HCT116 (cell line): ENCODE measurements at regions not wholly inside any gene's neighbourhood (a gene's known extent, or its start where the extent isn't known, plus 50 kb on each side); places are given as distances from the start of the nearest gene placed in this dataset.

Experiments
- ATAC-seq: fragments of 200-7000 bp; cut with Tn5 transposase; 2 replicates; pipeline ENCODE4 v1.9.1; 2020; ENCODE audit warnings: mild to moderate bottlenecking, moderate library complexity
- BruUV-seq: library from RNA; stranded (reverse); fragments of 400-500 nt; replicated peaks from 2 replicates; lab custom pipeline; 2021; lab: Mats Ljungman, UMichigan
- CTCF ChIA-PET: fragments of 300-600 bp; sonication (Branson Sonifier 250); formaldehyde crosslinking; loops from one replicate; lab custom pipeline; 2021; ENCODE audit warnings: antibody characterized with exemption; lab: Charles Lee
- POLR2A ChIA-PET: fragments of 300-600, 350-600 bp; sonication (Branson Sonifier 250); formaldehyde crosslinking; loops from one replicate; lab custom pipeline; 2021; ENCODE audit warnings: antibody characterized with exemption; lab: Charles Lee
- RAD21 ChIA-PET, 2 experiments: fragments of 300-600 bp; sonication (Branson Sonifier 250); formaldehyde crosslinking; loops; one replicate each; lab custom pipeline; 2023; ENCODE audit warnings: low total read pairs in 2 of 2; ENCODE audit not compliant: uncharacterized antibody in 2 of 2, unreplicated experiment in 2 of 2, low non-redundant PET in 1 of 2; lab: Charles Lee
- DNase-seq: peaks from one replicate; pipeline ENCODE4 v3.0.0-alpha.2; 2010; ENCODE audit warnings: low read depth, low spot score
- H2AFZ ChIP-seq: fragments of 200-600 bp; shearing (Covaris generic), sonication (generic); 2 replicates; pipeline ENCODE4 v1.6.1; 2017; ENCODE audit warnings: low read depth, mixed run types, mixed read lengths, antibody characterized with exemption, low read length; ENCODE audit not compliant: poor library complexity, severe bottlenecking
- H3K27ac ChIP-seq: 2 replicates; pipeline ENCODE4 v1.5.1; 2012; ENCODE audit warnings: low read depth, low read length
- H3K27me3 ChIP-seq: fragments of 200-600 bp; sonication (generic); 2 replicates; pipeline ENCODE4 v1.6.1; 2016; ENCODE audit warnings: mixed run types, low read length, mixed read lengths; ENCODE audit not compliant: insufficient read depth
- H3K36me3 ChIP-seq, 2 experiments: fragments of 200-500 bp in 1 of 2; fragments of 200-600 bp in 1 of 2; sonication (Bioruptor generic) in 1 of 2; sonication (generic) in 1 of 2; 2 replicates each; pipeline versions ENCODE4 v1.5.1 to v1.6.1; 2014 to 2016; ENCODE audit warnings: low read length in 2 of 2, inconsistent platforms in 1 of 2, mixed read lengths in 1 of 2, mixed run types in 1 of 2; ENCODE audit not compliant: insufficient read depth in 2 of 2, control insufficient read depth in 1 of 2
- H3K4me1 ChIP-seq, 2 experiments: fragments of 200-600 bp in 1 of 2; sonication (generic) in 1 of 2; 2 replicates each; pipeline versions ENCODE4 v1.5.1 to v1.6.1; 2012 to 2017; ENCODE audit warnings: low read length in 2 of 2, inconsistent platforms in 1 of 2, mild to moderate bottlenecking in 1 of 2, mixed read lengths in 1 of 2, mixed run types in 1 of 2, moderate library complexity in 1 of 2; ENCODE audit not compliant: insufficient read depth in 2 of 2, control insufficient read depth in 1 of 2
- H3K4me2 ChIP-seq: fragments of 200-600 bp; sonication (generic); 2 replicates; pipeline ENCODE4 v1.6.1; 2017; ENCODE audit warnings: mixed run types, low read length, mixed read lengths
- H3K4me3 ChIP-seq, 2 experiments: fragments of 200-600 bp in 1 of 2; sonication (generic) in 1 of 2; replicated peaks in 1 of 2; 2 replicates each; pipeline ENCODE4 v1.5.1; 2011 to 2016; ENCODE audit warnings: low read length in 2 of 2, control low read depth in 1 of 2, low read depth in 1 of 2, mild to moderate bottlenecking in 1 of 2, mixed read lengths in 1 of 2, mixed run types in 1 of 2
- H3K79me2 ChIP-seq: fragments of 200-600 bp; sonication (generic); 2 replicates; pipeline ENCODE4 v1.6.1; 2017; ENCODE audit warnings: mild to moderate bottlenecking, mixed run types, low read length, moderate library complexity, mixed read lengths; ENCODE audit not compliant: insufficient read depth
- H3K9ac ChIP-seq: fragments of 200-600 bp; sonication (generic); 2 replicates; pipeline ENCODE4 v1.6.1; 2016; ENCODE audit warnings: low read length, mixed read lengths
- H3K9me2 ChIP-seq: fragments of 200-600 bp; sonication (generic), shearing (Covaris generic); 2 replicates; pipeline ENCODE4 v1.6.1; 2017; ENCODE audit warnings: mixed run types, mild to moderate bottlenecking, moderate library complexity; ENCODE audit not compliant: insufficient read depth
- H3K9me3 ChIP-seq, 2 experiments: fragments of 200-500 bp in 1 of 2; fragments of 200-600 bp in 1 of 2; sonication (Bioruptor generic) in 1 of 2; sonication (generic) in 1 of 2; 2 replicates each; pipeline ENCODE4 v1.6.1; 2014 to 2017; ENCODE audit warnings: low read length in 2 of 2, mixed read lengths in 2 of 2, inconsistent platforms in 1 of 2, low read depth in 1 of 2, mild to moderate bottlenecking in 1 of 2, mixed run types in 1 of 2, moderate library complexity in 1 of 2; ENCODE audit not compliant: control insufficient read depth in 1 of 2, insufficient read depth in 1 of 2
- H4K20me1 ChIP-seq: fragments of 200-600 bp; sonication (generic), shearing (Covaris generic); 2 replicates; pipeline ENCODE4 v1.6.1; 2017; ENCODE audit warnings: mixed run types, mild to moderate bottlenecking, moderate library complexity; ENCODE audit not compliant: insufficient read depth
- ATF3 ChIP-seq: IDR thresholded peaks from 2 replicates; pipeline ENCODE4 v1.6.1; 2012
- CBX3 ChIP-seq: IDR thresholded peaks from 2 replicates; pipeline ENCODE4 v1.6.1; 2012; ENCODE audit warnings: low read depth
- CEBPB ChIP-seq: IDR thresholded peaks from 2 replicates; pipeline ENCODE4 v1.6.1; 2012; ENCODE audit warnings: low read depth
- CTCF ChIP-seq, 3 experiments: fragments of 200-600 bp in 1 of 3; sonication (generic) in 1 of 3; IDR thresholded peaks in 2 of 3; conservative IDR thresholded peaks in 1 of 3; 2 replicates each; pipeline ENCODE4 v1.5.1; 2012 to 2017; ENCODE audit warnings: low read depth in 2 of 3, low read length in 2 of 3, antibody characterized with exemption in 1 of 3, borderline replicate concordance in 1 of 3, control low read depth in 1 of 3, mild to moderate bottlenecking in 1 of 3, mixed read lengths in 1 of 3, mixed run types in 1 of 3, moderate library complexity in 1 of 3; ENCODE audit not compliant: insufficient read depth in 1 of 3
- ELF1 ChIP-seq: IDR thresholded peaks from 2 replicates; pipeline ENCODE4 v1.6.1; 2012; ENCODE audit warnings: low read depth, borderline replicate concordance
- EZH2phosphoT487 ChIP-seq: fragments of 200-600 bp; IDR thresholded peaks from 2 replicates; pipeline ENCODE4 v1.6.1; 2018; ENCODE audit warnings: antibody characterized with exemption, borderline replicate concordance
- FOSL1 ChIP-seq: IDR thresholded peaks from 2 replicates; pipeline ENCODE4 v1.6.1; 2012; ENCODE audit warnings: low read depth
- JUND ChIP-seq: IDR thresholded peaks from 2 replicates; pipeline ENCODE4 v1.6.1; 2012
- MAX ChIP-seq: IDR thresholded peaks from 2 replicates; pipeline ENCODE4 v1.6.1; 2012
- POLR2A ChIP-seq: IDR thresholded peaks from 2 replicates; pipeline ENCODE4 v1.7.0; 2011; ENCODE audit warnings: borderline replicate concordance; ENCODE audit not compliant: insufficient read depth, insufficient read length; ENCODE audit errors: extremely low read depth
- POLR2AphosphoS5 ChIP-seq: IDR thresholded peaks from 2 replicates; pipeline ENCODE4 v1.6.1; 2011; ENCODE audit warnings: mild to moderate bottlenecking, low read depth, low read length, moderate library complexity
- RAD21 ChIP-seq: IDR thresholded peaks from 2 replicates; pipeline ENCODE4 v1.6.1; 2012; ENCODE audit warnings: low read depth, mild to moderate bottlenecking
- REST ChIP-seq: IDR thresholded peaks from 2 replicates; pipeline ENCODE4 v1.6.1; 2012; ENCODE audit warnings: low read depth
- SIN3A ChIP-seq: IDR thresholded peaks from 2 replicates; pipeline ENCODE4 v1.6.1; 2012; ENCODE audit warnings: low read depth
- SP1 ChIP-seq: IDR thresholded peaks from 2 replicates; pipeline ENCODE4 v1.6.1; 2012; ENCODE audit warnings: low read depth
- TCF7L2 ChIP-seq: IDR thresholded peaks from 2 replicates; pipeline ENCODE4 v1.7.0; 2011; ENCODE audit warnings: borderline replicate concordance, inconsistent platforms; ENCODE audit not compliant: insufficient read depth, insufficient read length; ENCODE audit errors: extremely low read depth
- YY1 ChIP-seq: IDR thresholded peaks from 2 replicates; pipeline ENCODE4 v1.6.1; 2011; ENCODE audit warnings: low read length, low read depth, moderate library complexity, mild to moderate bottlenecking; ENCODE audit not compliant: insufficient replicate concordance; ENCODE audit errors: extremely low read depth
- intact Hi-C: fragments of 100-400 bp; cut with micrococcal nuclease; formaldehyde crosslinking; loops from 2 replicates; pipeline ENCODE4 v1.10.0; 2022

- no peak overlapping the region for H3K27ac ChIP-seq
Observed at GRCh38 chr4:123455360-123455759, 58.8 kb downstream of the SPRY1 start.

GRCh38 chr4:123462007-123462406, 65.4 kb downstream of the SPRY1 start:
- ATAC-seq: no peak
- Histone ChIP-seq H3K9ac (no peak overlapping the region), H3K27ac (no peak overlapping the region), H3K36me3 (no peaks in the 10 kb centered on the region), H3K4me2 (no peak overlapping the region), H3K4me3 (no peak overlapping the region), H3K9me3 (no peaks in the 10 kb centered on the region), H3K9me2 (no peaks in the 10 kb centered on the region), H2AFZ (no peak overlapping the region), H3K4me1 (no peaks in the 10 kb centered on the region), H3K79me2 (no peaks in the 10 kb centered on the region), H3K27me3 (no peaks in the 10 kb centered on the region), H4K20me1 (no peaks in the 10 kb centered on the region)
- ChIA-PET RAD21 (no interaction called here), CTCF (no interaction called here), POLR2A (no interaction called here)
- BruUV-seq: no TSS peak
- no peak for DNase-seq
- intact Hi-C loops: no loop called here
- TF ChIP-seq ELF1: no peak
- no peak for TF ChIP-seq MAX
- no peak for TF ChIP-seq CEBPB
- no peak for TF ChIP-seq POLR2AphosphoS5
- no peak for TF ChIP-seq CBX3
- TF ChIP-seq RAD21: no peak
- no peak for TF ChIP-seq FOSL1
- no peak for TF ChIP-seq YY1
- no peak for TF ChIP-seq POLR2A
- TF ChIP-seq SIN3A: no peak
- TF ChIP-seq JUND: no peak
- no peak for TF ChIP-seq ATF3
- no peak for TF ChIP-seq EZH2phosphoT487
- no peak for TF ChIP-seq SP1
- no peak for TF ChIP-seq REST
- no peak for TF ChIP-seq TCF7L2
- TF ChIP-seq CTCF (IDR thresholded peaks at IDR 0.05 in 2 of 3, conservative IDR thresholded peaks at IDR 0.05 in 1 of 3; ENCODE audit: borderline replicate concordance in 1 of 3, insufficient read depth in 1 of 3, low read depth in 2 of 3, low read length in 2 of 3): no peak

More at GRCh38 chr4:123455360-123455759, 58.8 kb downstream of the SPRY1 start:
- RAD21 ChIA-PET: no interaction called here
- H3K9me2 ChIP-seq: no peaks in the 10 kb centered on the region
- H3K9me3 ChIP-seq: no peaks in the 10 kb centered on the region
- POLR2A ChIA-PET: no interaction called here
- DNase-seq (no peak), ATAC-seq (no peak)
- H3K36me3 ChIP-seq: no peaks in the 10 kb centered on the region
- H3K27me3 ChIP-seq: no peaks in the 10 kb centered on the region
- no peak for TF ChIP-seq FOSL1
- no peaks in the 10 kb centered on the region for H3K79me2 ChIP-seq
- H4K20me1 ChIP-seq: no peaks in the 10 kb centered on the region
- intact Hi-C loops: no loop called here
- H3K9ac ChIP-seq: no peak overlapping the region
- H3K4me3 ChIP-seq: no peak overlapping the region
- no peak overlapping the region for H3K4me2 ChIP-seq
- H3K4me1 ChIP-seq: 0 out of 4 replicates have a peak, but pooled peaks cover 0 to 4% of the 10 kb centered on the region in 2 experiments
- BruUV-seq: no TSS peak
- no peak overlapping the region for H2AFZ ChIP-seq
- CTCF ChIA-PET: no interaction called here
